HCT116 (cell line): ENCODE measurements at regions not wholly inside any gene's neighbourhood (a gene's known extent, or its start where the extent isn't known, plus 50 kb on each side); places are given as distances from the start of the nearest gene placed in this dataset.

ENCODE experiments used
- ATAC-seq: fragments of 200-7000 bp; cut with Tn5 transposase; 2 replicates; pipeline ENCODE4 v1.9.1; 2020; ENCODE audit warnings: mild to moderate bottlenecking, moderate library complexity
- BruUV-seq: library from RNA; stranded (reverse); fragments of 400-500 nt; replicated peaks from 2 replicates; lab custom pipeline; 2021; lab: Mats Ljungman, UMichigan
- CTCF ChIA-PET: fragments of 300-600 bp; sonication (Branson Sonifier 250); formaldehyde crosslinking; loops from one replicate; lab custom pipeline; 2021; ENCODE audit warnings: antibody characterized with exemption; lab: Charles Lee
- POLR2A ChIA-PET: fragments of 300-600, 350-600 bp; sonication (Branson Sonifier 250); formaldehyde crosslinking; loops from one replicate; lab custom pipeline; 2021; ENCODE audit warnings: antibody characterized with exemption; lab: Charles Lee
- RAD21 ChIA-PET, 2 experiments: fragments of 300-600 bp; sonication (Branson Sonifier 250); formaldehyde crosslinking; loops; one replicate each; lab custom pipeline; 2023; ENCODE audit warnings: low total read pairs in 2 of 2; ENCODE audit not compliant: uncharacterized antibody in 2 of 2, unreplicated experiment in 2 of 2, low non-redundant PET in 1 of 2; lab: Charles Lee
- DNase-seq: peaks from one replicate; pipeline ENCODE4 v3.0.0-alpha.2; 2010; ENCODE audit warnings: low read depth, low spot score
- H2AFZ ChIP-seq: fragments of 200-600 bp; shearing (Covaris generic), sonication (generic); 2 replicates; pipeline ENCODE4 v1.6.1; 2017; ENCODE audit warnings: low read depth, mixed run types, mixed read lengths, antibody characterized with exemption, low read length; ENCODE audit not compliant: poor library complexity, severe bottlenecking
- H3K27ac ChIP-seq: 2 replicates; pipeline ENCODE4 v1.5.1; 2012; ENCODE audit warnings: low read depth, low read length
- H3K27me3 ChIP-seq: fragments of 200-600 bp; sonication (generic); 2 replicates; pipeline ENCODE4 v1.6.1; 2016; ENCODE audit warnings: mixed run types, low read length, mixed read lengths; ENCODE audit not compliant: insufficient read depth
- H3K36me3 ChIP-seq, 2 experiments: fragments of 200-500 bp in 1 of 2; fragments of 200-600 bp in 1 of 2; sonication (Bioruptor generic) in 1 of 2; sonication (generic) in 1 of 2; 2 replicates each; pipeline versions ENCODE4 v1.5.1 to v1.6.1; 2014 to 2016; ENCODE audit warnings: low read length in 2 of 2, inconsistent platforms in 1 of 2, mixed read lengths in 1 of 2, mixed run types in 1 of 2; ENCODE audit not compliant: insufficient read depth in 2 of 2, control insufficient read depth in 1 of 2
- H3K4me1 ChIP-seq, 2 experiments: fragments of 200-600 bp in 1 of 2; sonication (generic) in 1 of 2; 2 replicates each; pipeline versions ENCODE4 v1.5.1 to v1.6.1; 2012 to 2017; ENCODE audit warnings: low read length in 2 of 2, inconsistent platforms in 1 of 2, mild to moderate bottlenecking in 1 of 2, mixed read lengths in 1 of 2, mixed run types in 1 of 2, moderate library complexity in 1 of 2; ENCODE audit not compliant: insufficient read depth in 2 of 2, control insufficient read depth in 1 of 2
- H3K4me2 ChIP-seq: fragments of 200-600 bp; sonication (generic); 2 replicates; pipeline ENCODE4 v1.6.1; 2017; ENCODE audit warnings: mixed run types, low read length, mixed read lengths
- H3K4me3 ChIP-seq, 2 experiments: fragments of 200-600 bp in 1 of 2; sonication (generic) in 1 of 2; replicated peaks in 1 of 2; 2 replicates each; pipeline ENCODE4 v1.5.1; 2011 to 2016; ENCODE audit warnings: low read length in 2 of 2, control low read depth in 1 of 2, low read depth in 1 of 2, mild to moderate bottlenecking in 1 of 2, mixed read lengths in 1 of 2, mixed run types in 1 of 2
- H3K79me2 ChIP-seq: fragments of 200-600 bp; sonication (generic); 2 replicates; pipeline ENCODE4 v1.6.1; 2017; ENCODE audit warnings: mild to moderate bottlenecking, mixed run types, low read length, moderate library complexity, mixed read lengths; ENCODE audit not compliant: insufficient read depth
- H3K9ac ChIP-seq: fragments of 200-600 bp; sonication (generic); 2 replicates; pipeline ENCODE4 v1.6.1; 2016; ENCODE audit warnings: low read length, mixed read lengths
- H3K9me2 ChIP-seq: fragments of 200-600 bp; sonication (generic), shearing (Covaris generic); 2 replicates; pipeline ENCODE4 v1.6.1; 2017; ENCODE audit warnings: mixed run types, mild to moderate bottlenecking, moderate library complexity; ENCODE audit not compliant: insufficient read depth
- H3K9me3 ChIP-seq, 2 experiments: fragments of 200-500 bp in 1 of 2; fragments of 200-600 bp in 1 of 2; sonication (Bioruptor generic) in 1 of 2; sonication (generic) in 1 of 2; 2 replicates each; pipeline ENCODE4 v1.6.1; 2014 to 2017; ENCODE audit warnings: low read length in 2 of 2, mixed read lengths in 2 of 2, inconsistent platforms in 1 of 2, low read depth in 1 of 2, mild to moderate bottlenecking in 1 of 2, mixed run types in 1 of 2, moderate library complexity in 1 of 2; ENCODE audit not compliant: control insufficient read depth in 1 of 2, insufficient read depth in 1 of 2
- H4K20me1 ChIP-seq: fragments of 200-600 bp; sonication (generic), shearing (Covaris generic); 2 replicates; pipeline ENCODE4 v1.6.1; 2017; ENCODE audit warnings: mixed run types, mild to moderate bottlenecking, moderate library complexity; ENCODE audit not compliant: insufficient read depth
- CBX3 ChIP-seq: IDR thresholded peaks from 2 replicates; pipeline ENCODE4 v1.6.1; 2012; ENCODE audit warnings: low read depth
- CEBPB ChIP-seq: IDR thresholded peaks from 2 replicates; pipeline ENCODE4 v1.6.1; 2012; ENCODE audit warnings: low read depth
- EGR1 ChIP-seq: IDR thresholded peaks from 2 replicates; pipeline ENCODE4 v1.6.1; 2012; ENCODE audit warnings: low read depth
- ELF1 ChIP-seq: IDR thresholded peaks from 2 replicates; pipeline ENCODE4 v1.6.1; 2012; ENCODE audit warnings: low read depth, borderline replicate concordance
- EZH2phosphoT487 ChIP-seq: fragments of 200-600 bp; IDR thresholded peaks from 2 replicates; pipeline ENCODE4 v1.6.1; 2018; ENCODE audit warnings: antibody characterized with exemption, borderline replicate concordance
- FOSL1 ChIP-seq: IDR thresholded peaks from 2 replicates; pipeline ENCODE4 v1.6.1; 2012; ENCODE audit warnings: low read depth
- POLR2A ChIP-seq: IDR thresholded peaks from 2 replicates; pipeline ENCODE4 v1.7.0; 2011; ENCODE audit warnings: borderline replicate concordance; ENCODE audit not compliant: insufficient read depth, insufficient read length; ENCODE audit errors: extremely low read depth
- POLR2AphosphoS5 ChIP-seq: IDR thresholded peaks from 2 replicates; pipeline ENCODE4 v1.6.1; 2011; ENCODE audit warnings: mild to moderate bottlenecking, low read depth, low read length, moderate library complexity
- RAD21 ChIP-seq: IDR thresholded peaks from 2 replicates; pipeline ENCODE4 v1.6.1; 2012; ENCODE audit warnings: low read depth, mild to moderate bottlenecking
- SIN3A ChIP-seq: IDR thresholded peaks from 2 replicates; pipeline ENCODE4 v1.6.1; 2012; ENCODE audit warnings: low read depth
- SP1 ChIP-seq: IDR thresholded peaks from 2 replicates; pipeline ENCODE4 v1.6.1; 2012; ENCODE audit warnings: low read depth
- SRF ChIP-seq: IDR thresholded peaks from 2 replicates; pipeline ENCODE4 v1.6.1; 2012; ENCODE audit warnings: low read depth
- YY1 ChIP-seq: IDR thresholded peaks from 2 replicates; pipeline ENCODE4 v1.6.1; 2011; ENCODE audit warnings: low read length, low read depth, moderate library complexity, mild to moderate bottlenecking; ENCODE audit not compliant: insufficient replicate concordance; ENCODE audit errors: extremely low read depth
- ZFX ChIP-seq: fragments of 450-650 bp; IDR thresholded peaks from 2 replicates; pipeline ENCODE4 v1.6.1; 2017
- ZNF274 ChIP-seq: fragments of 200-500 bp; sonication (Bioruptor generic); IDR thresholded peaks from 2 replicates; pipeline ENCODE4 v1.6.1; 2014; ENCODE audit warnings: mild to moderate bottlenecking, low read depth, low read length, inconsistent platforms
- intact Hi-C: fragments of 100-400 bp; cut with micrococcal nuclease; formaldehyde crosslinking; loops from 2 replicates; pipeline ENCODE4 v1.10.0; 2022
- TF ChIP-seq, protein P1 (sequence below): IDR thresholded peaks from 2 replicates; pipeline ENCODE4 v1.6.1; 2012
- TF ChIP-seq, protein P2 (sequence below): IDR thresholded peaks from 2 replicates; pipeline ENCODE4 v1.6.1; 2011; ENCODE audit warnings: mild to moderate bottlenecking, low read length, moderate library complexity; ENCODE audit not compliant: insufficient replicate concordance; ENCODE audit errors: extremely low read depth

DNA sequence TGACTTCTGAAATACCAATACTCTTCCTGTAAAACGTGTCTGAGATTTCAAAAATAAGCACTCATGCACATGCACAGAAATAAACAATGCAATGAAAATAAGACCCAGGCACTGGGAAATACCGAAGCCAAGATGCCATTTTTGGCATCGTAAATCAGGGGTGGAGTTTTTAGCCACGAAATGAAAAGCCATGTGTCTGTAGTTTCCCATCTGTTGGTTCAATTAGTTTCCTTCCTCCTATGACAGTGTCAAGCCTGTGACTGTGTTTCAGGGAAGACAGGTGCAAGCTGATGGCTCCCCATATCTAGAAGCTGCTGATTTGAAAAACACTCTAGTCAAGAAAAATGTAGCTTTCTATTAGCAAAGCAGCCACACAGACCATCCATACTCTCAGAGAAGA, 480.4 kb upstream of the CAMK1G start:
- RAD21 ChIA-PET = no interaction called here

DNA sequence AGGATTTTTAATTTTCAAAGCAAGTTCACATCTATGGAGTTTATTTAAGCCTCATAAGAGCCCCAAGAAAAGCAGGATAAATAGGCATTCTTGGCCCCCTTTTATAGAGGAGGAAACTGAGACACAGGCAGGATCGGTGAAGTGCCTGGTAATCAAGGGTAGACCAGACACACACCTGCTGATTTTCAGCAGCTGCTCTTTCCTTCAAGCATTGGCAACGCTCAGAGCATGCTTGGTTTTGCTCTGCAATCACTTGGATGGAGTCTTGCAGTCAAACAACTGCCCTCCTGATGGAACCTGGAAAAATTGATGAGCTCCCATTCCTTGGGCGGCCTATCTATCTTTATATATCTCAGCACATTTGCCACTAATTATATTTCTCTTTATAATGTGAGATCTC, 478.9 kb upstream of the CAMK1G start:
- Histone ChIP-seq H4K20me1 (no peaks in the 10 kb centered on the region), H3K9me2 (no peaks in the 10 kb centered on the region), H3K79me2 (no peaks in the 10 kb centered on the region), H3K36me3 (no peaks in the 10 kb centered on the region), H3K4me1 (no peaks in the 10 kb centered on the region), H3K27me3 (peaks cover 4% of the 10 kb centered on the region), H2AFZ (no peak overlapping the region), H3K4me3 (no peak overlapping the region), H3K4me2 (no peak overlapping the region), H3K9ac (no peak overlapping the region), H3K9me3 (no peaks in the 10 kb centered on the region), H3K27ac (no peak overlapping the region)
- ChIA-PET POLR2A (no interaction called here), RAD21 (no interaction called here), CTCF (no interaction called here)
- intact Hi-C loops = no loop called here
- DNase-seq (no peak), ATAC-seq (no peak)
- BruUV-seq = no TSS peak
- TF ChIP-seq FOSL1 = no peak
- no peak for TF ChIP-seq SP1
- TF ChIP-seq EGR1 = no peak
- TF ChIP-seq ZFX = no peak
- TF ChIP-seq POLR2AphosphoS5 = no peak
- TF ChIP-seq ZNF274 = no peak
- TF ChIP-seq, protein P1, sequence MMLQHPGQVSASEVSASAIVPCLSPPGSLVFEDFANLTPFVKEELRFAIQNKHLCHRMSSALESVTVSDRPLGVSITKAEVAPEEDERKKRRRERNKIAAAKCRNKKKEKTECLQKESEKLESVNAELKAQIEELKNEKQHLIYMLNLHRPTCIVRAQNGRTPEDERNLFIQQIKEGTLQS = no peak
- TF ChIP-seq POLR2A = no peak
- TF ChIP-seq CBX3 = no peak
- TF ChIP-seq RAD21 = no peak
- TF ChIP-seq SIN3A = no peak
- TF ChIP-seq ELF1 = no peak
- no peak for TF ChIP-seq CEBPB
- no peak for TF ChIP-seq EZH2phosphoT487

More for the DNA sequence above, 480.4 kb upstream of the CAMK1G start:
- no peak overlapping the region for H3K9ac ChIP-seq
- DNase-seq (no peak), ATAC-seq (no peak)
- H3K27me3 ChIP-seq = peaks cover 4% of the 10 kb centered on the region
- BruUV-seq = no TSS peak
- H3K36me3 ChIP-seq = no peaks in the 10 kb centered on the region
- no peak overlapping the region for H3K4me2 ChIP-seq
- no peaks in the 10 kb centered on the region for H3K9me2 ChIP-seq
- no peaks in the 10 kb centered on the region for H3K9me3 ChIP-seq
- TF ChIP-seq ZNF274 = no peak
- TF ChIP-seq SRF = no peak
- no peak for TF ChIP-seq CBX3
- no peak for TF ChIP-seq EGR1
- no peak for TF ChIP-seq POLR2AphosphoS5
- no peak for TF ChIP-seq YY1
- TF ChIP-seq ELF1 = no peak
- TF ChIP-seq, protein P2, sequence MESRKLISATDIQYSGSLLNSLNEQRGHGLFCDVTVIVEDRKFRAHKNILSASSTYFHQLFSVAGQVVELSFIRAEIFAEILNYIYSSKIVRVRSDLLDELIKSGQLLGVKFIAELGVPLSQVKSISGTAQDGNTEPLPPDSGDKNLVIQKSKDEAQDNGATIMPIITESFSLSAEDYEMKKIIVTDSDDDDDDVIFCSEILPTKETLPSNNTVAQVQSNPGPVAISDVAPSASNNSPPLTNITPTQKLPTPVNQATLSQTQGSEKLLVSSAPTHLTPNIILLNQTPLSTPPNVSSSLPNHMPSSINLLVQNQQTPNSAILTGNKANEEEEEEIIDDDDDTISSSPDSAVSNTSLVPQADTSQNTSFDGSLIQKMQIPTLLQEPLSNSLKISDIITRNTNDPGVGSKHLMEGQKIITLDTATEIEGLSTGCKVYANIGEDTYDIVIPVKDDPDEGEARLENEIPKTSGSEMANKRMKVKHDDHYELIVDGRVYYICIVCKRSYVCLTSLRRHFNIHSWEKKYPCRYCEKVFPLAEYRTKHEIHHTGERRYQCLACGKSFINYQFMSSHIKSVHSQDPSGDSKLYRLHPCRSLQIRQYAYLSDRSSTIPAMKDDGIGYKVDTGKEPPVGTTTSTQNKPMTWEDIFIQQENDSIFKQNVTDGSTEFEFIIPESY = no peak
- TF ChIP-seq CEBPB = no peak
- no peak for TF ChIP-seq POLR2A
- TF ChIP-seq EZH2phosphoT487 = no peak
- no peak for TF ChIP-seq SP1
- TF ChIP-seq, all 23 proteins: peak for 0
- POLR2A ChIA-PET = no interaction called here
- intact Hi-C loops = no loop called here
- Histone ChIP-seq H4K20me1 (no peaks in the 10 kb centered on the region), H3K4me1 (no peaks in the 10 kb centered on the region), H2AFZ (no peak overlapping the region), H3K27ac (no peak overlapping the region), H3K79me2 (no peaks in the 10 kb centered on the region), H3K4me3 (no peak overlapping the region)
- CTCF ChIA-PET = no interaction called here
